Left cardiac atrium (tissue), 4 donors: ENCODE measurements at regions not wholly inside any gene's neighbourhood (a gene's known extent, or its start where the extent isn't known, plus 50 kb on each side); places are given as distances from the start of the nearest gene placed in this dataset.
"Not testable (repeated sequence)": the region's sequence is repeated elsewhere in the genome, so short reads cannot be mapped to it uniquely, and the experiment has no call there.

Source experiments
- ATAC-seq, 2 donors: fragments of 200-7000 bp; cut with Tn5 transposase; one replicate each; pipeline ENCODE4 v1.9.1; 2020; ENCODE audit warnings: mild to moderate bottlenecking in 2 of 2, moderate library complexity in 2 of 2
- DNase-seq: peaks from one replicate; pipeline ENCODE4 v3.0.0-alpha.2; 2020
- intact Hi-C, 2 donors: fragments of 100-400 bp; cut with DNase I; formaldehyde crosslinking; loops; one replicate each; pipeline versions ENCODE4 v1.14.1 to v1.15.1; 2022 to 2023
- donor health status: DM: no; HTN: yes; CAD: no.
- donor health status: DM: no; HTN: yes; CAD: no; lungs with severe emphysema.
- donor health status: DM: yes; HTN: yes; CAD: no.
- donor health status: Dilated cardiomyopathy.

- ATAC-seq: no peak
- intact Hi-C loops: no loop called here
Measured at GRCh38 chr14:56351861-56352260, 227.7 kb upstream of the TMEM260 start.

GRCh38 chr14:56352999-56353398 is 226.6 kb upstream of the TMEM260 start:
- ATAC-seq: no peak
- no peak for DNase-seq
- intact Hi-C loops: no loop called here

More at GRCh38 chr14:56351861-56352260, 227.7 kb upstream of the TMEM260 start:
- DNase-seq: no peak

- ATAC-seq: no peak
- intact Hi-C loops: no loop called here
- DNase-seq: no peak
Measured at GRCh38 chr14:56357428-56357827, 222.2 kb upstream of the TMEM260 start.

- ATAC-seq (no peak), DNase-seq (no peak)
- intact Hi-C loops: no loop called here
Measured at GRCh38 chr14:56358275-56358674, 221.3 kb upstream of the TMEM260 start.

GRCh38 chr14:56358851-56359614 is 220.6 kb upstream of the TMEM260 start:
- ATAC-seq (no peak), DNase-seq (no peak)
- intact Hi-C loops: no loop called here

- DNase-seq, ATAC-seq, intact Hi-C loops: not testable (repeated sequence)
Measured at GRCh38 chr14:56365663-56366062, 213.9 kb upstream of the TMEM260 start.

GRCh38 chr14:56367416-56367815 is 212.2 kb upstream of the TMEM260 start:
- intact Hi-C loops: no loop called here
- no peak for DNase-seq
- no peak for ATAC-seq

- intact Hi-C loops: no loop called here
- ATAC-seq (no peak), DNase-seq (no peak)
Measured at GRCh38 chr14:56371737-56372136, 207.9 kb upstream of the TMEM260 start.

- no peak for ATAC-seq
- no peak for DNase-seq
Measured at GRCh38 chr14:56374421-56374820, 205.2 kb upstream of the TMEM260 start.

GRCh38 chr14:56378046-56378445 is 201.6 kb upstream of the TMEM260 start:
- ATAC-seq (no peak), DNase-seq (no peak)
- intact Hi-C loops: no loop called here

More at GRCh38 chr14:56374421-56374820, 205.2 kb upstream of the TMEM260 start:
- intact Hi-C loops: no loop called here

GRCh38 chr14:56378475-56378877 is 201.1 kb upstream of the TMEM260 start:
- ATAC-seq: peak; percentile 68 to 93
- DNase-seq: no peak
- intact Hi-C loops: no loop called here

GRCh38 chr14:56379956-56380355 is 199.6 kb upstream of the TMEM260 start:
- intact Hi-C loops: no loop called here
- DNase-seq (no peak), ATAC-seq (peak; percentile 61 to 77)

GRCh38 chr14:56386024-56386423 is 193.6 kb upstream of the TMEM260 start:
- intact Hi-C loops: no loop called here
- ATAC-seq: no peak
- DNase-seq: no peak

GRCh38 chr14:56390859-56391258 is 188.7 kb upstream of the TMEM260 start:
- DNase-seq: no peak
- intact Hi-C loops: no loop called here
- ATAC-seq: no peak

- ATAC-seq (no peak), DNase-seq (no peak)
- intact Hi-C loops: no loop called here
Measured at GRCh38 chr14:56394826-56395530, 184.6 kb upstream of the TMEM260 start.

- no peak for DNase-seq
- intact Hi-C loops: no loop called here
- peak in 1 of 2 donors; percentile 22 for ATAC-seq
Measured at GRCh38 chr14:56400109-56400825, 179.3 kb upstream of the TMEM260 start.

GRCh38 chr14:56412468-56413434 is 166.8 kb upstream of the TMEM260 start:
- DNase-seq (no peak), ATAC-seq (no peak)
- intact Hi-C loops: no loop called here

- DNase-seq (no peak), ATAC-seq (no peak)
- intact Hi-C loops: no loop called here
Measured at GRCh38 chr14:56413721-56414120, 165.9 kb upstream of the TMEM260 start.

GRCh38 chr14:56414236-56414635 is 165.4 kb upstream of the TMEM260 start:
- intact Hi-C loops: no loop called here
- ATAC-seq: no peak
- DNase-seq: no peak
